RWPE2 (cell line): ENCODE measurements at regions not wholly inside any gene's neighbourhood (a gene's known extent, or its start where the extent isn't known, plus 50 kb on each side); places are given as distances from the start of the nearest gene placed in this dataset.

ENCODE experiments used
- ATAC-seq: fragments of 200-7000 bp; cut with Tn5 transposase; 3 replicates; pipeline ENCODE4 v1.9.1; 2021; ENCODE audit warnings: low read depth
- DNase-seq: peaks from one replicate; pipeline ENCODE4 v3.0.0-alpha.2; 2020; ENCODE audit warnings: low spot score
- H3K27ac ChIP-seq: fragments of 450-650 bp; 2 replicates; pipeline ENCODE4 v1.5.1; 2017; ENCODE audit warnings: mild to moderate bottlenecking; ENCODE audit not compliant: poor library complexity, severe bottlenecking
- H3K27me3 ChIP-seq: fragments of 250-450 bp; sonication (Bioruptor Pico); 2 replicates; pipeline ENCODE4 v1.5.1; 2021; ENCODE audit warnings: mild to moderate bottlenecking, moderate library complexity; ENCODE audit not compliant: insufficient read depth, poor library complexity, severe bottlenecking
- H3K36me3 ChIP-seq: fragments of 250-450 bp; sonication (Bioruptor Pico); 2 replicates; pipeline ENCODE4 v1.5.1; 2020; ENCODE audit warnings: low read depth, mild to moderate bottlenecking, moderate library complexity
- H3K4me1 ChIP-seq: fragments of 250-450 bp; sonication (Bioruptor Pico); 2 replicates; pipeline ENCODE4 v1.5.1; 2021; ENCODE audit warnings: mild to moderate bottlenecking, moderate library complexity; ENCODE audit not compliant: insufficient read depth, poor library complexity, severe bottlenecking
- H3K4me3 ChIP-seq: fragments of 250-450 bp; sonication (Bioruptor Pico); 2 replicates; pipeline ENCODE4 v1.5.1; 2021; ENCODE audit warnings: mild to moderate bottlenecking, moderate library complexity; ENCODE audit not compliant: severe bottlenecking
- H3K9me3 ChIP-seq: fragments of 250-450 bp; sonication (Bioruptor Pico); 2 replicates; pipeline ENCODE4 v1.5.1; 2021; ENCODE audit warnings: mild to moderate bottlenecking, moderate library complexity; ENCODE audit not compliant: severe bottlenecking
- TF ChIP-seq, protein P1 (sequence below): fragments of 450-650 bp; IDR thresholded peaks from one replicate; pipeline ENCODE4 v1.5.1; 2017; ENCODE audit warnings: mild to moderate bottlenecking, moderate library complexity; ENCODE audit not compliant: poor library complexity, severe bottlenecking

DNA sequence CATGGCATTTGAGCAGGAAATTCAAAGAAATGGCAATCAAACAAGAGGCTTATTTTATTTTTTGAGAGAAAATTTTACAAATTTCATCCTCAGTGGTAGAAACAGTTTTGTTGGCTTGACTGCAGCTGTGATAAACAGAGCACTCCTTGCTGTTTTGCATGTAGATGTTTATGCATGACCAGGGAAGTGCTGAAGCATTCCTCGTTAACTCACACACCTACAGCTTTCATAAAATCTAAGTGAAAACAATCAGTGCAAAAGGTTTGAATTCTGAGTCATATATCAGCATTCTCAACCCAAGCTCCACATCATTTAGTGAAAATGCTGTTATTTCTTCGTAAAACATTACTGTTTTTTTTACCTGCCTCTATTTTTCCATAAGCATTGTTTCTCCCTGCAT is 146.6 kb upstream of the CCDC68 start:
- H3K27me3 ChIP-seq, result no peaks in the 10 kb centered on the region
- H3K36me3 ChIP-seq, result no peaks in the 10 kb centered on the region
- ATAC-seq (no peak), DNase-seq (no peak)
- H3K27ac ChIP-seq, result no peak overlapping the region
- TF ChIP-seq, protein P1, sequence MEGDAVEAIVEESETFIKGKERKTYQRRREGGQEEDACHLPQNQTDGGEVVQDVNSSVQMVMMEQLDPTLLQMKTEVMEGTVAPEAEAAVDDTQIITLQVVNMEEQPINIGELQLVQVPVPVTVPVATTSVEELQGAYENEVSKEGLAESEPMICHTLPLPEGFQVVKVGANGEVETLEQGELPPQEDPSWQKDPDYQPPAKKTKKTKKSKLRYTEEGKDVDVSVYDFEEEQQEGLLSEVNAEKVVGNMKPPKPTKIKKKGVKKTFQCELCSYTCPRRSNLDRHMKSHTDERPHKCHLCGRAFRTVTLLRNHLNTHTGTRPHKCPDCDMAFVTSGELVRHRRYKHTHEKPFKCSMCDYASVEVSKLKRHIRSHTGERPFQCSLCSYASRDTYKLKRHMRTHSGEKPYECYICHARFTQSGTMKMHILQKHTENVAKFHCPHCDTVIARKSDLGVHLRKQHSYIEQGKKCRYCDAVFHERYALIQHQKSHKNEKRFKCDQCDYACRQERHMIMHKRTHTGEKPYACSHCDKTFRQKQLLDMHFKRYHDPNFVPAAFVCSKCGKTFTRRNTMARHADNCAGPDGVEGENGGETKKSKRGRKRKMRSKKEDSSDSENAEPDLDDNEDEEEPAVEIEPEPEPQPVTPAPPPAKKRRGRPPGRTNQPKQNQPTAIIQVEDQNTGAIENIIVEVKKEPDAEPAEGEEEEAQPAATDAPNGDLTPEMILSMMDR, result no peak
- H3K9me3 ChIP-seq, result no peaks in the 10 kb centered on the region
- peaks cover 8% of the 10 kb centered on the region for H3K4me1 ChIP-seq
- H3K4me3 ChIP-seq, result no peak overlapping the region

DNA sequence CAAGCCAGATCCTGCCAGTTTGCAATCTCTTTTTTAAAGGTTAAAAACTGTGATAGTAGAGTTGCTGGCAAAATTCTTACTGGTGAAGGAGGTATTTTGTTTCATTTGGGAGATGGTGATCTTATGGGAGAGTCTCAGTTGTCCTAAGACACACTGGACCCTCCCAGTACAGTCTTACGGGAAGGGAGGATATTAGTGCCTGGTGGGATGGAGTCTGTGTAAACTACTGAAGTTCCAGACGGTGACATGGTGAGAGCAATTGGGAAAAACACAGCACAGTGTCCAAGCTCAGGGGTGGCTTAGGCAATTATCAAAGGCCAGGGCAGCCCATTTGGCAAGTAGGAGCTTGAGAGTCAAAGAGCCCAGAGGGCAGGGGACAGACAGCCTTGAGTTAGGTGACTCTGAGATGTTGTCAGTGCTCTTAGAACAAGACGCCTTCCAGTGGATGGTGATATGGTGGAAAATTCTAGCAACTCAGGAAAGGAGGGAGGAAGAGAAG is 143.7 kb upstream of the CCDC68 start:
- DNase-seq, result no peak
- Histone ChIP-seq H3K27me3 (no peaks in the 10 kb centered on the region), H3K4me1 (peaks cover 18% of the 10 kb centered on the region), H3K4me3 (no peak overlapping the region), H3K9me3 (no peaks in the 10 kb centered on the region), H3K27ac (no peak overlapping the region), H3K36me3 (no peaks in the 10 kb centered on the region)
- TF ChIP-seq, protein P1, result no peak
- no peak for ATAC-seq

DNA sequence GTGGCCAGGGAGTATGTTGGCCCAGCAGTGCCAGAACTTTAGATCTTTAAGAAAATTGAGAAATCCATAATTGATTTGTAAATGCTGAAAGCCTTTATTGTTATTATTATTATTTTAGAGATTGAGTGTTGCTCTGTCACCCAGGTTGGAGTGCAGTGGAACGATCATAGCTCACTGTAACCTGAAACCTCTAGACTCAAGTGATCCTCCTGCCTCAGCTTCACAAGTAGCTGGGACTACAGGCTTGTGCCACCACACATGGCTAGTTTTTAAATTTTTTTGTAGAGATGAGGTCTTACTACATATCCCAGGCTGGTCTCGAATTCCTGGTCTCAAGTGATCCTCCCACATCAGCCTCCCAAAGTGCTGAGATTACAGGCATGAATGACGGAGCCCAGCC is 143.2 kb upstream of the CCDC68 start:
- ATAC-seq (no peak), DNase-seq (no peak)
- Histone ChIP-seq H3K27ac (no peak overlapping the region), H3K36me3 (no peaks in the 10 kb centered on the region), H3K4me3 (no peak overlapping the region), H3K9me3 (no peaks in the 10 kb centered on the region), H3K27me3 (no peaks in the 10 kb centered on the region), H3K4me1 (peaks cover 21% of the 10 kb centered on the region)
- TF ChIP-seq, protein P1, result no peak

DNA sequence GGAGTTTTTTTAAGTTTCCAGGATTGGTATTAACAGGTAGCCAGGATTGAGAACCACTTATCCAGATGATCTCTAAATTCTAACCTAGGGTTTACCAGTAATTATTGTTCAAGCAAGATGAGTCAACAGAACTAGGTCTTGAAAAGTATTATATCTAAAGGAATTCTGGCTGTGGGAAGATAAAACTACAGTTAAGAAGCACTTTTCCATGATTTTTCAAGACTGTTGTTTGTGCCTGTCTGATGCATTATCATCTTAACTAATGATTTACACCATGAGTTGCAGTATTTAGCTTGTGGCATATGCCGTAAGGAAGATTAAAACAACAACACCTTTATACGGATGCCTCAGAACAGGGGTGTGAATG is 142.2 kb upstream of the CCDC68 start:
- no peak for DNase-seq
- Histone ChIP-seq H3K27ac (peak overlapping the region; percentile 64), H3K4me1 (peaks cover 21% of the 10 kb centered on the region), H3K27me3 (no peaks in the 10 kb centered on the region), H3K9me3 (no peaks in the 10 kb centered on the region), H3K4me3 (no peak overlapping the region), H3K36me3 (no peaks in the 10 kb centered on the region)
- TF ChIP-seq, protein P1, result no peak
- no peak for ATAC-seq

DNA sequence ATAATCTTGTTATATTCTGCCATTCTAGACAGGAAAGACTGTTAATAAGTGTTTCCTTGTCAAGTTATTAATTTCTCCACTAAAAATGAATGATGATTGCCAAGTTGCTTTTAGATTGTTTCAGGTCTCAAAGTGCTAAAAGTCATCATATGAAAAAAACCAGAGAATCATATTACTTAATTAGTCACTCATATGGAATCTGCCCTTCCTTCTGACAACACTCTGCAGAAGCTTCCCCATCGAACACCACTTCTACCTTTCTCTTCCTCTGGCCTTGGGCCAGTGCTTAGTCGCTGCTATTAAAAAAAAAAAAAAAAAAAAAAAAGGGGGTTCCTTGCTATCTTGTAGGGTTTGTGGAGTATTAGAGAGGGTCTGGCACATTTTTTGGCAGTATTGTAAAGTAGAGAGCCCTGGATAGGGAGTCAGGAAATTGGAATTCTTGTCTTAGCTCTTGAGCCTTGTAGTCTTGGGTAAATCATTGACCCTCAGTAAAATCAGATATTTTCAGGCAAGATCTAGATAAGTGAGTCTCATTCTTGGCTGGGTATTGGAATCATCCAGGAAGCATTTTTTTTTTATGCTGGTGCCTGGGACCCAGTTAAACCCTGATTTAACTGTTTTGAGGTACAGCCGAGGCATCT is 141.7 kb upstream of the CCDC68 start:
- TF ChIP-seq, protein P1, result no peak
- peaks cover 21% of the 10 kb centered on the region for H3K4me1 ChIP-seq
- H3K27me3 ChIP-seq, result no peaks in the 10 kb centered on the region
- ATAC-seq (peak; percentile 89), DNase-seq (no peak)
- no peaks in the 10 kb centered on the region for H3K9me3 ChIP-seq
- peak overlapping the region; percentile 64 for H3K27ac ChIP-seq
- H3K36me3 ChIP-seq, result no peaks in the 10 kb centered on the region
- H3K4me3 ChIP-seq, result no peak overlapping the region
